Ecto neural progenitor cell (in vitro differentiated cells): ENCODE measurements at regions not wholly inside any gene's neighbourhood (a gene's known extent, or its start where the extent isn't known, plus 50 kb on each side); places are given as distances from the start of the nearest gene placed in this dataset.

ENCODE experiments used
- DNase-seq: peaks from one replicate; pipeline ENCODE4 v3.0.0-alpha.2; 2018; ENCODE audit warnings: low spot score

DNA sequence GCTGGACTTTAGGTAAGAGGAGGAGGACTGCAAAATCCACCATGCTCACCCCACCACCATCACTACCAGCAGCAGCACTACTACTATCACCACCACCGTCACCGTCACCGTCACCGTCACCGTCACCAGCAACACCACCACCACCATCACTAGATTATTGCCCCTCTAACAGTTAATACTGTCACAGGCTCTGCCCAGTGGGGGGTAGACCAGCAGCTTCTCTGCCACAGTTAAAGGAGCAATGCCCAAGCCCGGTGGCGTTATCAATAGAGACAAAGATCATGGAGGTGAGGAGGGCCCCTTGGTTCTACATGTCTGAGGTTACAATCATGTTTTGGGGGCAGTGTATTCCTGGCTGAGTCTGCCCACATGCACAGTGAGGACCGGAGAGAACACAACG is 184.4 kb upstream of the DYNLRB2 start:
- no peak for DNase-seq

DNA sequence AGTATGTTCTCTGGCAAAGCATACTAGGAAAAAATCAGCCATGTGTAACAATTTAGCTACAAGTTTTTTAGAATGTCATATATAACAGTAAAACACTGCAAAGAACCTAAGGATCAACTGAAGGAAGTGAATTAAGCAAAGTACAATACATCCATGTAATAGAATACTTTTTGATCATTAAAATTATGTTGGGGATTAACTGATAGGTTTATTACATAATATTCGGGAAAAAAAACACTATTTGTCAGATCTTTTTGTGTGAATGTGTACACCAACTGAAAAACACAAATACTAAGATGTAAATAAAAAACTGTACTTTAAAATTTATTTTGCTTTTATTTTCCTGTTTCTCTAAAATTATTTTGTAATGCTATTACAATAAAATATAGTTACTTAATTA is 185.5 kb upstream of the DYNLRB2 start:
- DNase-seq = no peak

DNA sequence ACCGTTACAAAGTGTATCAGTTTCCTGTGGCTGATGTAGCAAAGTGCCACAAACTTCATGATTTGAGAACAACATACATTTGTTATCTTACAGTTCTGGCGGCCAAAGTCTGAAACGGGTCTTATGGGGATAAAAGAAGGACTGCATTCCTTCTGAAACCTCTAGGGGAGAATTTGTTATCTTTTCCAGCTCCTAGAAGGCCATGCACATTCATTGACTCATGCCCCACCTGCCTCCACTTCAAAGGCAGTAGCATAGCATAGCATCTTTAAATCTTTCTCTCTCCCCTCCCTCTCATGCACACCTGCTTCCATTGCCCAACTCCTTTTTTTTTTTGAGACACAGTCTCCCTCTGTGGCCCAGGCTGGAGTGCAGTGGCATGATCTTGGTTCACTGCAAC is 190.7 kb upstream of the DYNLRB2 start:
- DNase-seq = no peak

DNA sequence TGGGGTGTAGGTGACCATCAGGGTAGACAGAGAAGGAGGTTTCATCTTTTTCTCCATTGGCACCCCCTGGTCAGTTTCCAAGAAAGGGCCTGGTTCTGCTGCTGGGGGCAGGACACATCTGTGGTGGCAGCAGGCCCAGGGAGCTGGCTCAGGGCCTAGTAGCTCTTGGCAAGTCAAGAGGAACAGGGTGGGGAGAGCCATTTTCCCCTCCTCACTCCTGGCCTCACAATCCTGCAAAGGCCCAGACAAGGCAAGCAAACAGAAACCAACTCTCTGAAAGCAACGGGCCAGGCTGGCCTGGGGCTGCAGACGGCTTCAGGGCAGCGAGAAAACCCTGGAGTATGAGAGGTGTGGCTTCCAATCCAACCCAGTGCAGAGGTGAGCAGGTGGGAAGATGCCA is 192.9 kb upstream of the DYNLRB2 start:
- no peak for DNase-seq

DNA sequence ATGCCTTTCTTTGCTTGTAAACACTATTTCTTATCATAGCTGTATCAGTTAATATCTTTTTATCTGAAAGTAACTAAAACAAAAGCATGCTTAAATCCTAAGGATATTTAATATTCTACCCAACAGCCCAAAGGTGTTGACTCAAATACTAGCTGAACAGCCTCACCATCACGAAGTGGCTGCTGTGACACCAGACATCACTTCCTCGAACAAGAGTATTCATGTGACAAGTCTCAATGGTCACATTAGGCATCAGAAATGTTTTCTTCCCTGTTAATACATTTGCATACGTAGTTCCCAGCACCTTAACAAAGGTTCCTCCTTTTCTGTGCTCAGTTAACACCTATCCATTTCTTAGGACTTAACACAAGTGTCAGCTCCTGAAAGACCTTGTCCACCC is 193.8 kb upstream of the DYNLRB2 start:
- no peak for DNase-seq

DNA sequence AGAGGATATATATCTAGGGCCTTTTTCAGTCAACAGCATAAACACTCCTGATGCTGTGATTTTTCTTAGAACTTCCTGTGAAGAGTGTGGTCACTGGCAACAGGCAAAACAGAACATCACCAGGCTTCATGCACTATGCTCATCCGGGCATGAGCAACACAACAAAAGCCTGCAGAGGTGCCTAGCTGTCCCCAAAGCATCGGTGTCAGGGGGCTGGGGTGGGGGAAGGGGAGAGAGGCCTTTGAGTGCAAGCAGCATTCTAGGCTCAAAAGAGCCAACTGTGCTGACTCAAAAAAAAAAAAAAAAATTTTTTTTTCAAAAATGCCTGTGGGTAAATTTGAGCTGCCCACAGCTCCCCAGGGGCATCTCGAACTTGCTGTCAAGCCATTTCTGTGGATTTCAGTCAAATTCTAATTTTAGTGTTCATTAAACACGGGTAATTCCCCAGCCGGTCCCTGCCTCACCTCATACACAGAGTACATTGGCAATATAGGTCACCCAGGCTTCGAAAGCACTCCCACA is 194.6 kb upstream of the DYNLRB2 start:
- peak; percentile 55 for DNase-seq

DNA sequence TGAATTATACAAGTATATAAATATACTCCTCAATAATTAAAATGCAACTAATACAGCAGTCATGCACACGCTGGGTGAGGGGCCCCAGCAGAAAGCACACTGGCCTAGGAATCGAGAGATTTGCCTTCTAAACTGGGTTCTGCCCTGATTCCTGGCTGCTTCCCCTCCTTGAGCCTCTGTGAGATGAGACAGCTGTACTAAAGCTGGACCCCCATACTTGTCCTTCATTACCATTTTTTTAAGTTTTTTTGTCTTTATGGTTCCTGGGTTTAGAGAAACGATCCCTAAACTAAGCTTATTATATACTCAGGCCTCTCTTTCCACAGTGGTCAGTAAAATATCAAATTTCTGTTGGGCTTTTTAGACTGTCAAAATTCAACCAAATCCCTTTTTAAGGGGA is 195.1 kb upstream of the DYNLRB2 start:
- no peak for DNase-seq

DNA sequence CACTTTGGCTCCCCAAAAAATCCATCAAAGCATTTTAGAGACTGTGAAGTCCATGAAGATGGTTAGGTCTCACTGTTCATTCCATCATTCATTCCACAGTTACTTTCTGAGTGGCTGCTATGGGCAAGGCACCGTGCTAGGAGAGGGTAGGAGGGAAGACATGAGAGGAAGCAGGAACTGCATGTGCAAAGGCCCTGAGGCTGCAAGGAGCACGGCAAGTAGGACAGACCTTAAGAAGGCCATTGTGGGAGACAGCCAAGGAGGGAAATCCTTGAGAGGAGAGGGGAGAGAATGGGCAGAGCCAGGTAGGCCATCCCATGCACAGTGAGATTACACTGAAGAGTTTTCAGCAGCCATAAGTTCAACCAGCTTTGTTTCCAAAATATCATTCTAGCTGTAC is 196.2 kb upstream of the DYNLRB2 start:
- DNase-seq = no peak

DNA sequence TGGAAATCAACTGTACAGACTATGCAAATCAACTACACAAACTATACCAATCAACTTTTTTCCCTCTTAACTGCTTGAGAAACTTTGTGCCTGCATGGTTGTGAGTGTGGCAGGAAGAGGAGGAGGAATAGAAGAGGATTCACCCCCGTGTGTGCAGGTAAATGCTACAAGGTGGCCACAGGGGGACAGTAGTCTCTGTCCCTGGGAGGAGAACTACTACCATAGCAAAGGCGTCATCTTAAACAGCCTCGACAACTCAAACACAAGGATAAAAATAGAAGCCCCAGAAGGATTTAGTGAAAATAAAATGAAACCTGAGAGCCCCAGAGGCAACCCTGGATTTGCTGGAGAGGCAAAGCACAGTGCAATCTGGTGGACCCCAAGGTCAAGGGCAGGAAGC is 199.5 kb upstream of the DYNLRB2 start:
- DNase-seq = peak; percentile 7

DNA sequence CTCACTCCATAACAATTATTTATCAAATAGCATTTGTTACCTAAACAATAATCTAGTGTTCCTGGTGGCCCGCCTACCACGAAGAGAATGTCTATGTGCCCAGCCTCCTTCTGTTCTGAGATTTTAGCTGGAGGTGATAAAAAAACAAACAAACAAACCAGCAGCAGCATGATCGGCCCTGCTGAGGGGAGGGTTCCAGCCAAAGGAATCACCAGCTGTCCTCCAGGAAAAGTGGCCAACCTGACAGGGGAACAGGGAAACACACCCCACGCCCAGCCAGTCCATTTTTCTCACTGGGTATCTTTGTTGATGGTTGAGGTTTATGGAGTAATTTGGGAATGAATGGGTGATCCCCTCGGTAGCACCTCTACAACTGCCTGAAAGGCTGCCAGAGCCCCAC is 203.0 kb upstream of the DYNLRB2 start:
- DNase-seq = peak; percentile 15

DNA sequence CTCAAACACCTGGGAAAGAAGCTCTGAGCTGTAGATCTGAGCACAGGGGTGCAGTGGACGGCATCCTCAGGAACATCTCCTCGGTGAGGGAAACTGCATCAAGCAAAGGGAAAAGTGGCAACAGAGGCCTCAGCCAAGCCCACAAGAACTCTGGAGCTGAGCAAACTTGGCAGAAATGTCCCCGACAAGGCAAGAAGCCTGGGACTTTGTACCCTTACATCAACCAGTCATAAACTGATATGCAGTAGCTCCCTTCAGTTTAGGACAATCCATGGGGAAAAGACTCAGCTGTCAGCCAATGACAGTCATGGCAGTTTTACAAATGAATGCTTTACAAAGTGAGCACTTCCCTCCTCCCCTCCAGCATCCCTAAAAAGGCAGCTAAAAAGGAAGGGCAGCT is 210.0 kb upstream of the DYNLRB2 start:
- peak; percentile 3 for DNase-seq

DNA sequence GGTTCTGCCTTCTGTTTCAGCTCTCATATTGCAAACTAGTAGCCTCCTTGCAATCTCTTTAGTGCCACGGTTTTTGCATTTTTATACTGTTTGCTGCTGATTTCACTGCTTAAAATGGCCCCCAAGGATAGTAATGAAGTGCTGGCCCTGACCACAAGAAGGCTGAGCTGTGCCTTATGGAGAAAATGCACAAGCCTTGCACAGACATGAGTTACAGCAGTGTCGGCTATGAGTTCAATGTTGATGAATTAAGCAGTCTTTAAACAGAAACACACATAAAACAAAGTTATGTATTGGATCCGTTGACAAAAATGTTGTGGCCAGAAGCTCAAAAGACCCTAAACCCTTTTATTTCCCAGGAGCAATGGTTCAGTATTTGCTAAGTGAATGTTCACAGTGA is 210.6 kb upstream of the DYNLRB2 start:
- peak; percentile 8 for DNase-seq

DNA sequence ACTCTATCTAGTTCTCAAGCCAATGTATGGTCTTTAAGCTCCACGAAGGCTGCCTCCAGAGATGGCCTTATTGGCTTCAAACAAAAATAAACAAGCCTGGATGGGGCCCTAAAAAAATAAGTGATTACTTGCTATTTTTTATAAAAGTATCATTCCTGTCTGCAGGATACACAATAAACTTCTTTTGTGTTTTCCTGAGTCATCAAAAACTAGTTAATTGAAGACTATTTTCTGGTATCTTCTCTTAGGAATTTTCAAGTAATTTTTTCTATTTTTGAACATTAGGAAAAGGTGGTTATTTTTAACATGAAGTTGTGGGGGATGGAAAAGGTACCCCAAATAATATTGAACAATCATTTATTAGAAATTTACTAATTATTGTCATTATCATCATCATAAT is 213.1 kb upstream of the DYNLRB2 start:
- no peak for DNase-seq

DNA sequence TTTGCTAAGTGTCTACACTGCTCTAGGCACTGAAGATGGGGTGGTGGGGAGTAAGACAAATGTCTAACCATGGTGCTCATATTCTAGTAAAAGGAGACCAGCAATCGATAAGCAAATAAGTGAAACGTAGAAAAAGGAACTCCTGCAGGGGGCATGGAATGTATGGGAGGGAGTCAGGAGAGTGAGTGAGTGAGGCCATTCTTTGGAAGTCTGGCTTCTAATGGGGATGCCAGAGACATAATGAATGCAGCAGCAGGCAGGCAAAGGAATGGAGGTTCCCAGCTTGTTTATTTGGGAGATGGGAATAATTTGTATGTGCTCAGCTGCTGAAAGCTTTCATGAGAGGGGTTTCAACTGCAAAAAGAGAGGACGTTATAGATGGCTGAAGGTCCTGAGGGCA is 216.4 kb upstream of the DYNLRB2 start:
- DNase-seq = no peak

DNA sequence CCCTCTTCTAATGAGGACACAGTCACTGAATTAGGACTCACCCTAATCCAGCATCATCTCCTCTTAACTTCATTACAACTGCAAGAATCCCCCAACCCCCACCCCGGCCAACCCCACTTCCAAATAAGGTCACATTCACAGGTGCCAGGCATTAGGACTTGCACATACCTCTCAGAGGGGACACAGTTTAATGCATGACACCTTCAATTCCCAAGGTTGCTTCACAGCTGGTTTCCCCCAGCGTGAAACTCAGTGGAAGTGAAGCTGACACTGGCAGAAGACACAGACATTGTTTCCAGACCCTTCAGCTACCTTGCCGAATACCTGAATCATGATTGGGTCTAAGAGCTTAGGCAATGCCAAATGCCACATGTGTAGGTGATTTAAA is 217.0 kb upstream of the DYNLRB2 start:
- DNase-seq = no peak

DNA sequence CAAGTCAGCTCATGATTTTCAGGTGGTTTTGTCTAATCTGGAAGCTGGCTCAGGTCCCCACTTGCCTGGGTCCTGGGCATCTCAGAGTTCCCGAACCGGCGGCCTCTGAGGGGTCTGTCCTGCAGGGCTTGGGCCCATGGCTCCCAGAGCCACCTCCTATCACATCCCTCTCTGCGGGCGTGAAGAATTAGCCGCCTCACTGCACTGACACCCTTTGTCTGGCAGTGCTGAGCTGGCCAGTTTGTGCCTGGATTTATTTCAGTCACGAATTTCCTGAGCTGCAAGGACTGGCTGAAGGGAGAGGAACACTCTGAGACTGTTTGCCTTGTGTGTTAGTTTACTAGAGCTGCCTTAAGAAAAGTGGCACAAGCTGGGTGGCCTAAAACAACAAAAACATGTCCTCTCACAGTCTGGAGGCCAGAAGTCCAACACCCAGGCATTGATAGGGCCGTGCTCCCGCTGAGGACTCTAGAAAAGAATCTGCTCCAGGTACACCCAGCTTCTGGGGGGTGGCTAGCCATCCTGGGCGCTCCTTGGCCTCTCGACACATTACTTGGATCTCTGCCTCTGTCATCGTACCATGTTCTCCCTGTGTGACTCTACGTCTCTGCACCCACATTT is 217.5 kb upstream of the DYNLRB2 start:
- peak; percentile 58 for DNase-seq

DNA sequence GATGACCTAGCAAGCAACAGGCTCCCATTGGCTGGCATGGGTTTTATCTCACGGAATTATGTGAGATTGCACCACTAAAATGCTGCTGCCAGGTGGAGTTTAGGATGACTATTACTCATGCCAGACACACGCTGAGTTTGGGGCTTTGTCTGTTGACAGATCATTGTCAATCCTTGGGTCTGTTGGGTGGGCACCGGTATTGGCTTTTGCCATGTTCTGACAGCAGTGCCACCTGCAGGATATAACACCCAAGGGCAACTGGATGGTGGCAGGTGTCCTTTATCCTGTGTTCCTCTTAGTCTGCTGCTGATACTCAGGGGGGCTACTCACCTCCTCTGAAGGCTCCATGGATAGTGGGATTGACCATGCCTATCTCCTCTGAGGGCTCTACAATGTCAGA is 221.6 kb upstream of the DYNLRB2 start:
- DNase-seq = no peak

DNA sequence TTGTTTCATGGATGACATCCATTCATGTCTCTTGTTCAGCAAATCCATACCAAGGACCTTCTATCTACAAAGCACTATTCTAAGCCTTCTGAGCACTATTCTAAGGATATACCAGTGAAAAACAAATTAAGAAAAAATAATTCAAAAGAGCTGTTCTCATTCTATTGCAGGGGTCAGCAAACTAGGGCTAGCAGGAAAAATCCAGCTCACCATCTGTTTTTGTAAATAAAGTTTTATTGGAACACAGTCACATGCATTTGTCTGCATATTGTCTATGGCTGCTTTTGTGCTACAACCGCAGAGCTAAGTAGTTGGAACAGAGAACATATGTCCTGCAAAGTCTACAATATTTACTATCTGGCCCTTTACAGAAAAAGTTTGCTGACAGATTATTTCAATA is 222.7 kb upstream of the DYNLRB2 start:
- no peak for DNase-seq

DNA sequence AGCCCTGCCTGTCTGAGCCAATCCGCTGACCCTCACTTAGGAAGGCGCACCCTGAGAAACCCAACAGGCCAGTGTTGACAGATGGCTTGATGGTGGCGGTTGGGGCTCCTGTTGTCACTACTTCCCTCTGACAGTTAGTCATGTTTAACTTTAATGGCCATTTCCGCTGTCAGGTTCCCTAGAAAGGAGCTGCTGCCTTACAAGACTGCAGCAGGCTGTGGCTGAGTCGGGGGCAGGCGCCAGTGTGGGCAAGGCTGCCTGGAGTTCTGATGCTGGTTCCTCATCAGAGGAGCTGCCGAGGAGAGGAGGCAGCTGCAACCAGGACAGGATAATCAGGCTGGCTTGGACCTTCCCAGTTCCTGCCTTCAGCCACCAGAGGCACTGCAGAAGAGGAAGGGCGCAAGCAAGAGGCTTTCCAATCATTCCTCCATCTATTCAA is 223.2 kb upstream of the DYNLRB2 start:
- peak; percentile 52 for DNase-seq

DNA sequence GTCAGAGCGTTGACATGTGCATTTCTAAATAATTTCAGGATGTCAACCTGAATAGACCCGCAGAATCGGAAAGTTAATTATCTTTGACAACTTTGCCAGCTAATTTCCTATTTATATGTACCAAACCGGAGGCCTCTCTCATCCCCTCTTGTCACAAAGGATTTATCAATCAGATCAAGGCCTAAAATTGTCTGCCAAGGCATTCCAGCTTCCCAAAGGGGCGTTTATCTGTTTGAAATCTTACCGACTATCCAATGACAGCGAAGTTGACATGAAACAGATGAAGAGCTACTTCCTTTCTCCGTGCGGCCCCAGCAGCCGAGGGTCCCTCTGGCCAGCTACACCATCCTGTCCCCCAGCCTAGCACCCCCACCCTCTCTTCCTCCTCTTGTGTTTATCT is 223.7 kb upstream of the DYNLRB2 start:
- DNase-seq = no peak

DNA sequence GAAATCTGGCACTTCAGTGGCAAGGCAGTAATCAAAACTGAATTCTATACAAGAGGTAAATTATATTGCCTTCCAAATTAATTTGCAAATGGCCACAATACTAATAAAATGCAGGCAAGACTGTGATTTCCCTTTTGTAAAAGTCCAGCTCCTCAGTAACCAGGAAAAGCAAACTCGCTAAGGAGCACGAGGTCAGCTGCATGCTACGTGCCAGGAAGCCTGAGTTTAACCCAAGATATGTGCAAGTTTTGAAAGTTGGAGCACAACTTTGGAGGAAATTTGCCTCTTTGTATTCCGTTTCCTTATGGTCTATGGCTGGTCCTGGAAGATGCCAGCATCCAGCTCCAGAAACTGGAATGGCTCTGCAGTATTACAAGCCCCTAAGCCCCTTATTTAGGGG is 226.8 kb upstream of the DYNLRB2 start:
- DNase-seq = no peak

DNA sequence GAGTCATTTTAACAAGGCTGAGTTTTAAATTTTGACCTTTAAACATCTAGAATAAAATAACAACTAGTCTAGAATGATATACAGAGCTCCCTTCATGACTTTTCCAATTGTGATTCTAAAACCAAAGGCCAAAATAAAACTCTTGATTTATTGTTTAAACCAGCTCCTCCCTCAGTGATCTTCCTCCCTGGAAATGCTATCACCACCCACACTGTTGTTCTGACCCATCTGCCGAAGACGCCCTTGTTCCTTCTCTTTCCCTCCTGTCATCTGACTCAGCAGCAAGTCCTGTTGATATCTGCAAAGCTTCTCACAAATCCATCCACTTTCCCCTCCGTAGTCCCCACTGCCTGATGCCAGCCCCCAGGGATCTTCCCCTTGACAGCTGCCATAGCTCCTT is 231.6 kb upstream of the DYNLRB2 start:
- DNase-seq = no peak

DNA sequence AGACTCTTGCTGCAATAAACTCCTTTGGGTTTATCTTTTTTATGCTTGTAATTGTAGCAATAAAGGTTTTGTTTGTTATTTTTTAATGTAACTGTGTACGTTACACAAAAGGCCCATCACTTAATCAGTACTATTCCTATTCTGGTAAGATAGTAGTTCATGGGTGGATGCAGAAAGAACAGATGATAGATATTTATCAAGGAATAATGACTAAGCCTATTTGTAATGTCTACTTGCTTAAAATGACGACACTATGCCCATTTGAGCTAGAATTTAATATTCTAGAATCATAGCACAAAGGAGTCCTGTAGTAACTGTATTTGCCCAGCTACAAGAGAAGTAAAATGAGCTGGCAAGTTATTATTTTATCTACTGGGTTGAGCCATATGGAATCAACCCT is 235.4 kb upstream of the DYNLRB2 start:
- no peak for DNase-seq

DNA sequence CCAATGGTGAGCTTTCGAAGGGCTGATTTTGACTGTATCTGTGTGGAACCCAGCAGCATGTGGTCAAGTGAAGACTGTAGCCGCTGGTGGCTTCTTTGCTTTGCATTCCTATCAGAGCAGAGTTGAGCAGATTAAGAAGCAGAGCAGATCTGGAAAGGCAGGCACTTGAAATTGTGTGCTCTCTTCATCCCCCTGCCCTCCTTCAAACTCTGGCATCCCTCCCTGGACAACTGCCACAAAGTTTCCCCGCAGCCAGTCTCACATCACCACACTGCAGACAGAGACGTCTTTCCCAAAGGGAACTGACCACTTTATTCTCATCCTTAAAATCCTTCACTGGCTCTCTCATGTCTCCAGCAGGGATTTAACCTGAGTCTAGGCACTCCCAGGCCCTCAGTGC is 237.1 kb upstream of the DYNLRB2 start:
- DNase-seq = no peak

DNA sequence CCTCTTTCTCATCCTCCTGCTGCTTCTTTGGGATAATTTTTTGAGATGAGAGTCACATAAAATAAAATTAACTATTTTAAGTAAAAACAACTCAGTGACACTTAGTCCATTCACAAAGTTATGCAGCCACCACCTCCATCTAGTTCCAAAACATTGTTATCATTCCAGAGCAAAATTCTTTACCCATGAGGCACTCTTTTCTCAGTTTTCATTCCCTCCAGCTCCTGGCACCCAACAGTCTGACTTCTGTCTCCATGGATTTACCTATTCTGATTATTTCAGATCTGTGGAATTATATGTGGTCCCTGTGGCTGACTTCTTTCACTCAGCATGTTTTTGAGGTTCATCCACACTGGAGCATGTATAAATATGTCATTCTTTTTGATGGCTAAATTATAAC is 239.9 kb upstream of the DYNLRB2 start:
- no peak for DNase-seq
